Transverse colon (tissue), 4 donors: ENCODE measurements at regions not wholly inside any gene's neighbourhood (a gene's known extent, or its start where the extent isn't known, plus 50 kb on each side); places are given as distances from the start of the nearest gene placed in this dataset.
"Not testable (repeated sequence)": the region's sequence is repeated elsewhere in the genome, so short reads cannot be mapped to it uniquely, and the experiment has no call there.

Source experiments
- DNase-seq: peaks from one replicate; pipeline ENCODE4 v3.0.0-alpha.2; 2019
- H3K27ac ChIP-seq, 4 donors: fragments of 200-600 bp; sonication (generic); 2 replicates each; pipeline ENCODE4 v1.5.1; 2016 to 2018; ENCODE audit warnings: inconsistent platforms in 4 of 4
- H3K27me3 ChIP-seq: fragments of 200-600 bp; sonication (generic); 2 replicates; pipeline ENCODE4 v1.5.1; 2017; ENCODE audit warnings: inconsistent platforms
- H3K36me3 ChIP-seq, 4 donors: fragments of 200-600 bp; sonication (generic); 2 replicates each; pipeline ENCODE4 v1.5.1; 2017 to 2019; ENCODE audit warnings: inconsistent platforms in 4 of 4
- H3K4me1 ChIP-seq, 4 donors: fragments of 200-600 bp; sonication (generic); 2 replicates each; pipeline ENCODE4 v1.5.1; 2017 to 2020; ENCODE audit warnings: inconsistent platforms in 4 of 4
- H3K4me3 ChIP-seq, 4 donors: fragments of 200-600 bp; sonication (generic); 1 replicate in 1 of 4; 2 replicates in 3 of 4; pipeline versions ENCODE4 v1.5.1 to v1.6.1; 2017 to 2019; ENCODE audit warnings: inconsistent platforms in 4 of 4
- H3K9me3 ChIP-seq, 2 donors: fragments of 200-600 bp; sonication (generic); 2 replicates each; pipeline ENCODE4 v1.5.1; 2017 to 2019; ENCODE audit warnings: inconsistent platforms in 2 of 2
- CTCF ChIP-seq, 5 experiments: fragments of 200-600 bp in 3 of 5; fragments of 450-650 bp in 2 of 5; sonication (generic) in 3 of 5; IDR thresholded peaks; 1 replicate in 2 of 5; 2 replicates in 3 of 5; pipeline ENCODE4 v1.5.1; 2016 to 2017; ENCODE audit warnings: antibody characterized with exemption in 5 of 5, inconsistent platforms in 3 of 5, mild to moderate bottlenecking in 2 of 5, moderate library complexity in 1 of 5
- EP300 ChIP-seq: sonication (generic); formaldehyde crosslinking; IDR thresholded peaks from one replicate; pipeline ENCODE4 v1.6.1; 2017; ENCODE audit warnings: antibody characterized with exemption, low read depth
- POLR2A ChIP-seq: fragments of 450-650 bp; IDR thresholded peaks from one replicate; pipeline ENCODE4 v1.6.1; 2016; ENCODE audit warnings: antibody characterized with exemption, mild to moderate bottlenecking, moderate library complexity
- POLR2AphosphoS5 ChIP-seq, 3 donors: sonication (generic); formaldehyde crosslinking; IDR thresholded peaks; one replicate each; pipeline ENCODE4 v1.6.1; 2016; ENCODE audit warnings: antibody characterized with exemption in 3 of 3
- whole genome bisulfite sequencing, 2 donors: methylation state at CpG; one replicate each; pipeline ENCODE4 v1.1.5; 2018; ENCODE audit warnings: low coverage in 1 of 2; 5-methylcytosine and 5-hydroxymethylcytosine counted together
- in situ Hi-C, 4 donors: fragments of 200-750 bp; cut with MboI; loops; one replicate each; pipeline versions ENCODE4 v1.15.0 to v1.15.1; 2017; ENCODE audit warnings: low sequenced_read_pairs in 3 of 4, low pct_ligation_motif_present in 1 of 4, low pct_unique_long_range_greater_than_20kb in 1 of 4
- intact Hi-C: fragments of 100-400 bp; cut with DNase I; formaldehyde crosslinking; loops from one replicate; pipeline ENCODE4 v1.15.1; 2023; ENCODE audit warnings: low total_unique reads

- H3K36me3 ChIP-seq: no peaks in the 10 kb centered on the region
- intact Hi-C loops: no loop called here
- H3K4me1 ChIP-seq: no peaks in the 10 kb centered on the region
- H3K27me3 ChIP-seq: peaks cover 7% of the 10 kb centered on the region
- in situ Hi-C loops: no loop called here
- no peak for TF ChIP-seq POLR2AphosphoS5 (IDR thresholded peaks at IDR 0.05)
- DNase-seq: no peak
- no peaks in the 10 kb centered on the region for H3K9me3 ChIP-seq
- WGBS, 2 donors: 89 to 92% methylated on average over 2 of the region's 2 CpGs
- H3K27ac ChIP-seq: no peak overlapping the region
- no peak overlapping the region for H3K4me3 ChIP-seq
Observed at GRCh38 chr5:154598021-154598420, 120.0 kb upstream of the HAND1 start.

- intact Hi-C loops, H3K9me3 ChIP-seq, H3K27me3 ChIP-seq, H3K4me3 ChIP-seq, H3K4me1 ChIP-seq, H3K36me3 ChIP-seq, DNase-seq, H3K27ac ChIP-seq, in situ Hi-C loops: not testable (repeated sequence)
- 52 to 58% methylated on average over 3 to 5 of the region's 5 CpGs for WGBS, 2 donors
Observed at GRCh38 chr5:154596844-154597243, 118.8 kb upstream of the HAND1 start.

GRCh38 chr5:154595662-154596061 lies 117.6 kb upstream of the HAND1 start:
- Histone ChIP-seq H3K27ac (no peak overlapping the region), H3K4me3 (no peak overlapping the region), H3K27me3 (peaks cover 3% of the 10 kb centered on the region), H3K36me3 (no peaks in the 10 kb centered on the region), H3K4me1 (no peaks in the 10 kb centered on the region), H3K9me3 (no peaks in the 10 kb centered on the region)
- in situ Hi-C loops: no loop called here
- intact Hi-C loops: no loop called here
- no peak for TF ChIP-seq EP300
- TF ChIP-seq POLR2AphosphoS5 (IDR thresholded peaks at IDR 0.05): no peak
- DNase-seq: no peak
- WGBS, 2 donors: 40 to 75% methylated on average over 2 to 8 of the region's 9 CpGs

GRCh38 chr5:154593796-154594195 lies 115.8 kb upstream of the HAND1 start:
- intact Hi-C loops: no loop called here
- TF ChIP-seq POLR2AphosphoS5 (IDR thresholded peaks at IDR 0.05) (no peak), CTCF (IDR thresholded peaks at IDR 0.05) (no peak), EP300 (no peak), POLR2A (no peak)
- H3K4me3 ChIP-seq: no peak overlapping the region

GRCh38 chr5:154593071-154593470 lies 115.0 kb upstream of the HAND1 start:
- WGBS, 2 donors: 55 to 59% methylated on average over 3 of the region's 3 CpGs
- Histone ChIP-seq H3K4me1 (no peaks in the 10 kb centered on the region), H3K27me3 (no peaks in the 10 kb centered on the region), H3K36me3 (no peaks in the 10 kb centered on the region), H3K27ac (no peak overlapping the region), H3K9me3 (no peaks in the 10 kb centered on the region), H3K4me3 (no peak overlapping the region)
- in situ Hi-C loops (no loop called here), intact Hi-C loops (no loop called here)
- TF ChIP-seq POLR2AphosphoS5 (IDR thresholded peaks at IDR 0.05): no peak
- no peak for TF ChIP-seq EP300
- TF ChIP-seq POLR2A: no peak
- no peak for TF ChIP-seq CTCF (IDR thresholded peaks at IDR 0.05)
- no peak for DNase-seq

More at GRCh38 chr5:154593796-154594195, 115.8 kb upstream of the HAND1 start:
- Histone ChIP-seq H3K4me1 (no peaks in the 10 kb centered on the region), H3K27ac (no peak overlapping the region), H3K27me3 (no peaks in the 10 kb centered on the region), H3K9me3 (no peaks in the 10 kb centered on the region), H3K36me3 (no peaks in the 10 kb centered on the region)
- no peak for DNase-seq
- in situ Hi-C loops: no loop called here

GRCh38 chr5:154590093-154590724 lies 112.2 kb upstream of the HAND1 start:
- 63 to 70% methylated on average over 2 to 4 of the region's 4 CpGs for WGBS, 2 donors
- H3K27ac ChIP-seq: no peak overlapping the region
- DNase-seq: no peak
- H3K27me3 ChIP-seq: peaks cover 7% of the 10 kb centered on the region
- intact Hi-C loops: no loop called here
- TF ChIP-seq POLR2A: no peak
- no peak for TF ChIP-seq POLR2AphosphoS5 (IDR thresholded peaks at IDR 0.05)
- TF ChIP-seq EP300: no peak
- no peak for TF ChIP-seq CTCF (IDR thresholded peaks at IDR 0.05)
- H3K9me3 ChIP-seq: no peaks in the 10 kb centered on the region
- in situ Hi-C loops: no loop called here
- H3K4me3 ChIP-seq: no peak overlapping the region
- H3K4me1 ChIP-seq: no peaks in the 10 kb centered on the region
- H3K36me3 ChIP-seq: no peaks in the 10 kb centered on the region
